GM23338 (cell line): ENCODE measurements at regions not wholly inside any gene's neighbourhood (a gene's known extent, or its start where the extent isn't known, plus 50 kb on each side); places are given as distances from the start of the nearest gene placed in this dataset.

Experiments used
- ATAC-seq: fragments of 200-7000 bp; cut with Tn5 transposase; 3 replicates; pipeline ENCODE4 v1.9.1; 2020
- DNase-seq: peaks from one replicate; pipeline ENCODE4 v3.0.0-alpha.2; 2015; ENCODE audit warnings: low spot score
- H2AFZ ChIP-seq: fragments of 200-600 bp; sonication (generic); 2 replicates; pipeline ENCODE4 v1.8.0; 2016; ENCODE audit warnings: antibody characterized with exemption, mild to moderate bottlenecking, moderate library complexity
- H3F3A ChIP-seq: fragments of 200-600 bp; sonication (generic); replicated peaks from 2 replicates; pipeline ENCODE4 v1.8.0; 2017; ENCODE audit warnings: antibody characterized with exemption, mixed run types, low read depth
- H3K27ac ChIP-seq: fragments of 200-600 bp; sonication (generic); 2 replicates; pipeline ENCODE4 v1.6.1; 2016; ENCODE audit warnings: low read depth
- H3K27me3 ChIP-seq: fragments of 200-600 bp; sonication (generic); 2 replicates; pipeline ENCODE4 v1.8.0; 2016; ENCODE audit warnings: mild to moderate bottlenecking, mixed run types, moderate library complexity; ENCODE audit not compliant: insufficient read depth
- H3K36me3 ChIP-seq: fragments of 200-600 bp; sonication (generic); 2 replicates; pipeline ENCODE4 v1.8.0; 2016; ENCODE audit warnings: mild to moderate bottlenecking; ENCODE audit not compliant: insufficient read depth
- H3K4me1 ChIP-seq: fragments of 200-600 bp; sonication (generic); 2 replicates; pipeline ENCODE4 v1.8.0; 2016; ENCODE audit warnings: mild to moderate bottlenecking, moderate library complexity; ENCODE audit not compliant: insufficient read depth
- H3K4me2 ChIP-seq: fragments of 200-600 bp; sonication (generic); 2 replicates; pipeline ENCODE4 v1.7.1; 2017; ENCODE audit warnings: mixed run types
- H3K4me3 ChIP-seq: fragments of 200-600 bp; sonication (generic); 2 replicates; pipeline ENCODE4 v1.6.1; 2016; ENCODE audit warnings: mixed run types
- H3K79me2 ChIP-seq: fragments of 200-600 bp; sonication (generic); replicated peaks from 2 replicates; pipeline ENCODE4 v1.8.0; 2017; ENCODE audit warnings: mild to moderate bottlenecking; ENCODE audit not compliant: insufficient read depth
- H3K9me2 ChIP-seq: fragments of 200-600 bp; sonication (generic); 2 replicates; pipeline ENCODE4 v1.8.0; 2017; ENCODE audit not compliant: insufficient read depth
- H4K20me1 ChIP-seq: fragments of 200-600 bp; sonication (generic); replicated peaks from 2 replicates; pipeline ENCODE4 v1.8.0; 2017; ENCODE audit warnings: mild to moderate bottlenecking; ENCODE audit not compliant: insufficient read depth
- H3K27ac Mint-ChIP-seq: 2 replicates; pipeline ENCODE4 v1.8.0; 2020; ENCODE audit warnings: inconsistent platforms, mild to moderate bottlenecking, moderate library complexity, mixed read lengths
- H3K27me3 Mint-ChIP-seq: 3 replicates; pipeline ENCODE4 v1.8.0; 2022; ENCODE audit warnings: low read depth, mild to moderate bottlenecking, moderate library complexity, mixed read lengths, inconsistent platforms; ENCODE audit not compliant: insufficient read depth, poor library complexity
- H3K36me3 Mint-ChIP-seq: 3 replicates; pipeline ENCODE4 v1.8.0; 2021; ENCODE audit warnings: low read depth, mild to moderate bottlenecking, inconsistent platforms, moderate library complexity, mixed read lengths
- H3K4me1 Mint-ChIP-seq: 3 replicates; pipeline ENCODE4 v1.8.0; 2020; ENCODE audit warnings: mild to moderate bottlenecking, inconsistent platforms, mixed read lengths
- H3K4me3 Mint-ChIP-seq: 3 replicates; pipeline ENCODE4 v1.8.0; 2021; ENCODE audit warnings: moderate library complexity, mild to moderate bottlenecking, inconsistent platforms, mixed read lengths
- H3K9me3 Mint-ChIP-seq: 3 replicates; pipeline ENCODE4 v1.8.0; 2020; ENCODE audit warnings: moderate library complexity, mild to moderate bottlenecking, inconsistent platforms, mixed read lengths
- NANOG ChIP-seq: IDR thresholded peaks from 2 replicates; pipeline ENCODE4 v1.6.1; 2016; ENCODE audit warnings: antibody characterized with exemption, borderline replicate concordance
- REST ChIP-seq: IDR thresholded peaks from one replicate; pipeline ENCODE4 v1.6.1; 2018; ENCODE audit warnings: antibody characterized with exemption; ENCODE audit not compliant: unreplicated experiment
- ZNF331 ChIP-seq: fragments of 250-450 bp; sonication (Bioruptor Pico); IDR thresholded peaks from 2 replicates; pipeline ENCODE4 v1.5.0; 2020; ENCODE audit warnings: low read depth, mild to moderate bottlenecking, moderate library complexity
- ZNF462 ChIP-seq: fragments of 250-450 bp; sonication (Bioruptor Pico); IDR thresholded peaks from 2 replicates; pipeline ENCODE4 v1.5.0; 2020; ENCODE audit warnings: mild to moderate bottlenecking, moderate library complexity

DNA sequence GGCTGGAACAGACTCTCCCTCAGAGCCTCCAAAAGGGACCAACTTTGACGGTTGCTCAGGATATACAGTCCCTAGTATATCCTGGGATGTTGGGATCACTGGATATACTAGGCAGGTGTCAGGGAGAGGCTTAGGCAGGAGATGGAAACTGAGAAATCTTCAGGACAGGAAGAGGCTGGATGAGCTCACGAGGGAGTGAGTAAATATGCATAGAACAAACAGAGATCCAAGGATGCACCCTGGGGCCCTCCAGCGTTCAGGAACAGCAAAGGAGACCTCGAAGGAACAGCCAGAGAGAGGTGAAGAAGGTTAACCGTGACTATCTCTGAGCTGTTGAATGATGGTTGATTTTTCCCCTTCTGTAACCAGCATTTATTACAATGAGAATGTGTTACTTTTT, 191.3 kb downstream of the BMP7 start:
- no peaks in the 10 kb centered on the region for H3K36me3 ChIP-seq
- H4K20me1 ChIP-seq, result no peaks in the 10 kb centered on the region
- peaks cover 4% of the 10 kb centered on the region; the same call in 1 of the 2 replicates for H3K4me1 ChIP-seq
- TF ChIP-seq REST (no peak), ZNF462 (no peak), NANOG (no peak), ZNF331 (CRISPR knock-in tag) (no peak)
- no peak overlapping the region for H3K27ac ChIP-seq
- Mint-ChIP-seq H3K27ac (no peak overlapping the region), H3K36me3 (peaks cover 2% of the 10 kb centered on the region; the same call in 1 of the 3 replicates), H3K4me1 (peaks cover 23% of the 10 kb centered on the region; the same call in 2 of the 3 replicates), H3K4me3 (no peak overlapping the region), H3K9me3 (peaks cover 23% of the 10 kb centered on the region), H3K27me3 (peaks cover 19% of the 10 kb centered on the region)
- H3K9me2 ChIP-seq, result no peaks in the 10 kb centered on the region
- no peaks in the 10 kb centered on the region for H3K79me2 ChIP-seq
- H2AFZ ChIP-seq, result no peak overlapping the region
- no peak for DNase-seq
- ATAC-seq, result no peak
- H3K4me2 ChIP-seq, result no peak overlapping the region
- H3F3A ChIP-seq, result no peaks in the 10 kb centered on the region
- no peaks in the 10 kb centered on the region; the same call in 1 of the 2 replicates for H3K27me3 ChIP-seq
- no peak overlapping the region for H3K4me3 ChIP-seq
